CD14-positive monocyte (primary cell): ENCODE measurements at regions not wholly inside any gene's neighbourhood (a gene's known extent, or its start where the extent isn't known, plus 50 kb on each side); places are given as distances from the start of the nearest gene placed in this dataset.

Source experiments
- DNase-seq, 3 donors: peaks; one replicate each; pipeline ENCODE4 v3.0.0-alpha.2; 2011 to 2022
- H2AFZ ChIP-seq: 2 replicates; pipeline ENCODE4 v1.6.0; 2012; ENCODE audit warnings: mild to moderate bottlenecking, low read depth, low read length, inconsistent platforms; ENCODE audit not compliant: insufficient read depth, poor library complexity, severe bottlenecking
- H3K27ac ChIP-seq, 2 donors: 1 replicate in 1 of 2; 2 replicates in 1 of 2; pipeline ENCODE4 v1.5.1; 2012 to 2013; ENCODE audit warnings: low read length in 2 of 2, control low read depth in 1 of 2, inconsistent platforms in 1 of 2, low read depth in 1 of 2, mild to moderate bottlenecking in 1 of 2
- H3K27me3 ChIP-seq, 2 donors: one replicate each; pipeline versions ENCODE4 v1.6.0 to v1.6.1; 2011 to 2013; ENCODE audit warnings: low read length in 2 of 2; ENCODE audit not compliant: control insufficient read depth in 2 of 2, insufficient read depth in 2 of 2
- H3K36me3 ChIP-seq, 2 donors: replicated peaks in 1 of 2; 1 replicate in 1 of 2; 2 replicates in 1 of 2; pipeline versions ENCODE4 v1.5.1 to v1.6.1; 2012 to 2013; ENCODE audit warnings: low read length in 2 of 2, control low read depth in 1 of 2, inconsistent platforms in 1 of 2, mild to moderate bottlenecking in 1 of 2; ENCODE audit not compliant: insufficient read depth in 2 of 2, control insufficient read depth in 1 of 2
- H3K4me1 ChIP-seq, 2 donors: 1 replicate in 1 of 2; 2 replicates in 1 of 2; pipeline versions ENCODE4 v1.5.1 to v1.6.1; 2012 to 2013; ENCODE audit warnings: low read length in 2 of 2, control low read depth in 1 of 2, inconsistent platforms in 1 of 2, mild to moderate bottlenecking in 1 of 2, moderate library complexity in 1 of 2; ENCODE audit not compliant: insufficient read depth in 2 of 2, control insufficient read depth in 1 of 2
- H3K4me2 ChIP-seq: replicated peaks from 2 replicates; pipeline ENCODE3; 2012; ENCODE audit warnings: low read length, moderate library complexity, mild to moderate bottlenecking; ENCODE audit not compliant: poor library complexity, severe bottlenecking; ENCODE audit errors: extremely low read depth
- H3K4me3 ChIP-seq, 3 experiments: fragments of 200-600 bp in 1 of 3; sonication (generic) in 1 of 3; replicated peaks in 1 of 3; 1 replicate in 2 of 3; 2 replicates in 1 of 3; pipeline ENCODE4 v1.5.1; 2011 to 2013; ENCODE audit warnings: low read length in 3 of 3, mild to moderate bottlenecking in 3 of 3, control low read depth in 2 of 3, low read depth in 2 of 3, inconsistent platforms in 1 of 3, moderate library complexity in 1 of 3
- H3K79me2 ChIP-seq: 2 replicates; pipeline ENCODE4 v1.6.0; 2012; ENCODE audit warnings: mild to moderate bottlenecking, control low read depth, inconsistent platforms, low read length, moderate library complexity; ENCODE audit not compliant: insufficient read depth
- H3K9ac ChIP-seq: 2 replicates; pipeline ENCODE4 v1.6.0; 2017; ENCODE audit warnings: low read length, mild to moderate bottlenecking; ENCODE audit not compliant: insufficient read depth, poor library complexity, severe bottlenecking
- H3K9me3 ChIP-seq, 2 donors: replicated peaks in 1 of 2; 1 replicate in 1 of 2; 2 replicates in 1 of 2; pipeline versions ENCODE4 v1.5.1 to v1.6.1; 2012 to 2013; ENCODE audit warnings: low read length in 2 of 2, control low read depth in 1 of 2; ENCODE audit not compliant: control insufficient read depth in 1 of 2, insufficient read depth in 1 of 2
- H4K20me1 ChIP-seq: 2 replicates; pipeline ENCODE4 v1.6.0; 2012; ENCODE audit warnings: mild to moderate bottlenecking, low read length, control low read depth, moderate library complexity; ENCODE audit not compliant: insufficient read depth
- H3K27ac Mint-ChIP-seq, 7 donors: one replicate each; pipeline ENCODE4 v1.8.0; 2020; ENCODE audit warnings: mild to moderate bottlenecking in 7 of 7, mixed read lengths in 7 of 7, moderate library complexity in 6 of 7, inconsistent platforms in 2 of 7
- H3K27me3 Mint-ChIP-seq, 3 donors: one replicate each; pipeline ENCODE4 v1.8.0; 2021 to 2022; ENCODE audit warnings: low read depth in 3 of 3, mild to moderate bottlenecking in 3 of 3, mixed read lengths in 3 of 3, moderate library complexity in 3 of 3, inconsistent platforms in 1 of 3
- H3K36me3 Mint-ChIP-seq, 2 donors: one replicate each; pipeline ENCODE4 v1.8.0; 2020; ENCODE audit warnings: mixed read lengths in 2 of 2, inconsistent platforms in 1 of 2, mild to moderate bottlenecking in 1 of 2
- H3K4me1 Mint-ChIP-seq: one replicate; pipeline ENCODE4 v1.8.0; 2020; ENCODE audit warnings: mild to moderate bottlenecking, mixed read lengths
- H3K4me3 Mint-ChIP-seq, 2 donors: one replicate each; pipeline ENCODE4 v1.8.0; 2020; ENCODE audit warnings: mild to moderate bottlenecking in 2 of 2, mixed read lengths in 2 of 2, moderate library complexity in 1 of 2
- H3K9me3 Mint-ChIP-seq, 7 donors: one replicate each; pipeline ENCODE4 v1.8.0; 2020 to 2022; ENCODE audit warnings: mixed read lengths in 7 of 7, mild to moderate bottlenecking in 6 of 7, moderate library complexity in 6 of 7, inconsistent platforms in 2 of 7
- WGBS: methylation state at CpG from one replicate; pipeline ENCODE4 v1.1.5; 2013; ENCODE audit warnings: missing lambda C conversion rate; ENCODE audit not compliant: insufficient coverage; 5-methylcytosine and 5-hydroxymethylcytosine counted together
- intact Hi-C, 2 donors: fragments of 100-400 bp; cut with micrococcal nuclease; formaldehyde crosslinking; loops; one replicate each; pipeline versions ENCODE4 v1.15.0 to v1.15.1; 2023
- TF ChIP-seq, protein P1 (sequence below): fragments of 200-600 bp; IDR thresholded peaks from one replicate; pipeline ENCODE4 v1.8.0; 2022; ENCODE audit warnings: antibody characterized with exemption, mild to moderate bottlenecking

DNA sequence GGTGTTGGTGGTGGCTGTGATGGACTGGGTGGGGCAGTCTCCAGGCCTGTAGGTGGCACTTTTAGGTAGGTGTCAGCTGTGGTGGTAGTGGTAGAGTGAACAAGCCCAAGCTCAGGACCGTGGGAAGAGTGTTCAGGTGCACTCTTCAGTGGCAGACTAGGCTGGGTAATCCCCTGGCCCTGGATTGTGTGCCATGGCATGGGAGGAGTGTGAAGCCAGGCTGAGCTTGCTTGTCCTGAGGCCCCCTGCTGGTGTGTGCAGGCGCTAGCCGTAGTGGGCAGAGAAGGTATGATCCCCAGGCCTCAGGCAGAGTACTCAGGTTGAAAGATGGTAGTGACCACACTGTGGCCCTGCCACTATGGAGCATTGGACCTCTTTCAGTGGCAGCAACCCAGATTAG lies 850.3 kb downstream of the DSC3 start:
- Histone ChIP-seq H3K4me2 (no peak overlapping the region), H3K9ac (no peak overlapping the region), H3K4me3 (no peak overlapping the region), H3K27ac (no peak overlapping the region), H3K9me3 (peaks cover 15 to 22% of the 10 kb centered on the region in 2 donors), H3K27me3 (no peaks in the 10 kb centered on the region), H3K36me3 (no peaks in the 10 kb centered on the region), H3K79me2 (no peaks in the 10 kb centered on the region), H4K20me1 (no peaks in the 10 kb centered on the region), H3K4me1 (no peaks in the 10 kb centered on the region), H2AFZ (no peak overlapping the region)
- intact Hi-C loops, result no loop called here
- Mint-ChIP-seq H3K27me3 (no peaks in the 10 kb centered on the region), H3K4me3 (no peak overlapping the region), H3K9me3 (peaks cover 3 to 17% (median 11%) of the 10 kb centered on the region in 7 donors), H3K36me3 (no peaks in the 10 kb centered on the region), H3K27ac (peak overlapping the region in 1 of 7 donors; percentile 65), H3K4me1 (no peaks in the 10 kb centered on the region)
- TF ChIP-seq, protein P1, sequence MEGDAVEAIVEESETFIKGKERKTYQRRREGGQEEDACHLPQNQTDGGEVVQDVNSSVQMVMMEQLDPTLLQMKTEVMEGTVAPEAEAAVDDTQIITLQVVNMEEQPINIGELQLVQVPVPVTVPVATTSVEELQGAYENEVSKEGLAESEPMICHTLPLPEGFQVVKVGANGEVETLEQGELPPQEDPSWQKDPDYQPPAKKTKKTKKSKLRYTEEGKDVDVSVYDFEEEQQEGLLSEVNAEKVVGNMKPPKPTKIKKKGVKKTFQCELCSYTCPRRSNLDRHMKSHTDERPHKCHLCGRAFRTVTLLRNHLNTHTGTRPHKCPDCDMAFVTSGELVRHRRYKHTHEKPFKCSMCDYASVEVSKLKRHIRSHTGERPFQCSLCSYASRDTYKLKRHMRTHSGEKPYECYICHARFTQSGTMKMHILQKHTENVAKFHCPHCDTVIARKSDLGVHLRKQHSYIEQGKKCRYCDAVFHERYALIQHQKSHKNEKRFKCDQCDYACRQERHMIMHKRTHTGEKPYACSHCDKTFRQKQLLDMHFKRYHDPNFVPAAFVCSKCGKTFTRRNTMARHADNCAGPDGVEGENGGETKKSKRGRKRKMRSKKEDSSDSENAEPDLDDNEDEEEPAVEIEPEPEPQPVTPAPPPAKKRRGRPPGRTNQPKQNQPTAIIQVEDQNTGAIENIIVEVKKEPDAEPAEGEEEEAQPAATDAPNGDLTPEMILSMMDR, result no peak
- 97% methylated on average over 3 of the region's 3 CpGs for WGBS
- no peak for DNase-seq

DNA sequence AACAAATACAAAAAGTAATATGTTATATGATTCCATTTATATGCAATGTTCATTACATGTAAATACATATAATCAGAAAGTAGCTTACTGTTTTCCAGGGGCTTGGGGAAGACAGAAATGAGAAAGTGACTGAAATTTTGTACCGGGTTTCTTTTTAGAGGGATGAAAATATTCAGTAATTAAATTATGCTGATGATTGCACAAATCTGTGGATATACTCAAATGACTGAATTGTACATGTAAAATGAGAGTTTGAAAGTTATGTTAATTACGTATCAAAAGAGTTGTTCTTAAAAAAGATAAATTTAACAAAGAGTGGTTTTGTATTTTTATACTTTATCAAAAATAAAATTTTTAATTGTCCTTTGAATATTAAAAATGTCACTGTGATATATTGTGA lies 856.3 kb downstream of the DSC3 start:
- intact Hi-C loops, result no loop called here
- DNase-seq, result no peak
- Mint-ChIP-seq H3K27ac (no peak overlapping the region), H3K36me3 (no peaks in the 10 kb centered on the region), H3K4me3 (no peak overlapping the region), H3K27me3 (peaks cover 0 to 2% (median 0%) of the 10 kb centered on the region in 3 donors), H3K9me3 (peaks cover 0 to 7% (median 5%) of the 10 kb centered on the region in 7 donors), H3K4me1 (no peaks in the 10 kb centered on the region)
- WGBS, result no CpG with 5 or more reads among the region's 2 CpGs
- no peak overlapping the region for H3K9ac ChIP-seq
- no peak overlapping the region for H3K4me3 ChIP-seq
- H3K27ac ChIP-seq, result no peak overlapping the region
- H3K4me2 ChIP-seq, result no peak overlapping the region
- no peaks in the 10 kb centered on the region for H3K27me3 ChIP-seq
- H3K79me2 ChIP-seq, result no peaks in the 10 kb centered on the region
- H3K4me1 ChIP-seq, result no peaks in the 10 kb centered on the region
- H3K9me3 ChIP-seq, result peaks cover 0 to 5% of the 10 kb centered on the region in 2 donors
- no peak overlapping the region for H2AFZ ChIP-seq
- H3K36me3 ChIP-seq, result no peaks in the 10 kb centered on the region
- H4K20me1 ChIP-seq, result no peaks in the 10 kb centered on the region
- TF ChIP-seq, protein P1, result no peak
